Activated CD4-positive, alpha-beta T cell treated with anti-CD3 and anti-CD28 coated beads for 36 hours (primary cell): ENCODE measurements at regions not wholly inside any gene's neighbourhood (a gene's known extent, or its start where the extent isn't known, plus 50 kb on each side); places are given as distances from the start of the nearest gene placed in this dataset.

ENCODE experiments used
- ATAC-seq: fragments of 200-7000 bp; cut with Tn5 transposase; one replicate; pipeline ENCODE4 v1.10.0; 2021; ENCODE audit warnings: mild to moderate bottlenecking, moderate library complexity
- CTCF ChIA-PET: fragments of 350-600 bp; sonication (Branson Sonifier 250); formaldehyde crosslinking; loops from one replicate; lab custom pipeline; 2021; ENCODE audit warnings: antibody characterized with exemption; lab: Charles Lee
- POLR2A ChIA-PET: fragments of 350-600 bp; sonication (Branson Sonifier 250); formaldehyde crosslinking; loops from one replicate; lab custom pipeline; 2021; ENCODE audit warnings: antibody characterized with exemption, inconsistent platforms; lab: Charles Lee
- DNase-seq: peaks from one replicate; pipeline ENCODE4 v3.0.0-alpha.2; 2020
- H3K27ac Mint-ChIP-seq: one replicate; pipeline ENCODE4 v1.8.0; 2021; ENCODE audit warnings: mixed read lengths
- H3K27me3 Mint-ChIP-seq: one replicate; pipeline ENCODE4 v1.8.0; 2021; ENCODE audit warnings: mixed read lengths
- H3K36me3 Mint-ChIP-seq: one replicate; pipeline ENCODE4 v1.8.0; 2021; ENCODE audit warnings: low read depth, mixed read lengths
- H3K4me1 Mint-ChIP-seq: one replicate; pipeline ENCODE4 v1.8.0; 2021; ENCODE audit warnings: mixed read lengths
- H3K4me3 Mint-ChIP-seq: one replicate; pipeline ENCODE4 v1.8.0; 2021; ENCODE audit warnings: mild to moderate bottlenecking, moderate library complexity, mixed read lengths
- H3K9me3 Mint-ChIP-seq: one replicate; pipeline ENCODE4 v1.8.0; 2021; ENCODE audit warnings: low read depth, mixed read lengths
- intact Hi-C, 2 experiments: fragments of 100-400 bp; cut with DNase I in 1 of 2; cut with micrococcal nuclease in 1 of 2; formaldehyde crosslinking; loops; one replicate each; pipeline versions ENCODE4 v1.14.2 to v1.15.1; 2022 to 2024; cut with DNase I, micrococcal nuclease

GRCh38 chr22:44610071-44610470 is 91.9 kb upstream of the PRR5 start:
- ChIA-PET CTCF (no interaction called here), POLR2A (no interaction called here)
- Mint-ChIP-seq H3K27ac (no peak overlapping the region), H3K9me3 (peaks cover 16% of the 10 kb centered on the region), H3K36me3 (no peaks in the 10 kb centered on the region), H3K4me1 (no peaks in the 10 kb centered on the region), H3K4me3 (no peak overlapping the region), H3K27me3 (peaks cover 2% of the 10 kb centered on the region)
- ATAC-seq (no peak), DNase-seq (no peak)
- intact Hi-C loops: no loop called here

GRCh38 chr22:44609400-44609988 is 92.5 kb upstream of the PRR5 start:
- intact Hi-C loops: no loop called here
- H3K4me1 Mint-ChIP-seq: no peaks in the 10 kb centered on the region
- H3K4me3 Mint-ChIP-seq: no peak overlapping the region
- H3K36me3 Mint-ChIP-seq: no peaks in the 10 kb centered on the region
- ChIA-PET CTCF (no interaction called here), POLR2A (no interaction called here)
- no peak for DNase-seq
- H3K27ac Mint-ChIP-seq: no peak overlapping the region
- peaks cover 7% of the 10 kb centered on the region for H3K27me3 Mint-ChIP-seq
- ATAC-seq: no peak
- H3K9me3 Mint-ChIP-seq: peaks cover 10% of the 10 kb centered on the region

GRCh38 chr22:44608597-44609399 is 93.2 kb upstream of the PRR5 start:
- CTCF ChIA-PET: no interaction called here
- no peak overlapping the region for H3K27ac Mint-ChIP-seq

GRCh38 chr22:44606126-44606525 is 95.9 kb upstream of the PRR5 start:
- ChIA-PET CTCF (no interaction called here), POLR2A (no interaction called here)
- DNase-seq (no peak), ATAC-seq (no peak)
- no peaks in the 10 kb centered on the region for H3K36me3 Mint-ChIP-seq
- H3K27me3 Mint-ChIP-seq: peaks cover 11% of the 10 kb centered on the region
- H3K4me1 Mint-ChIP-seq: no peaks in the 10 kb centered on the region
- no peak overlapping the region for H3K4me3 Mint-ChIP-seq
- intact Hi-C loops: no loop called here
- no peak overlapping the region for H3K27ac Mint-ChIP-seq
- H3K9me3 Mint-ChIP-seq: peaks cover under 1% of the 10 kb centered on the region

More at GRCh38 chr22:44608597-44609399, 93.2 kb upstream of the PRR5 start:
- POLR2A ChIA-PET: no interaction called here
- peaks cover 8% of the 10 kb centered on the region for H3K27me3 Mint-ChIP-seq
- DNase-seq (no peak), ATAC-seq (no peak)
- no peaks in the 10 kb centered on the region for H3K36me3 Mint-ChIP-seq
- no peak overlapping the region for H3K4me3 Mint-ChIP-seq
- no peaks in the 10 kb centered on the region for H3K4me1 Mint-ChIP-seq
- H3K9me3 Mint-ChIP-seq: peaks cover 8% of the 10 kb centered on the region
- intact Hi-C loops: no loop called here

GRCh38 chr22:44605486-44605885 is 96.5 kb upstream of the PRR5 start:
- H3K27ac Mint-ChIP-seq: no peak overlapping the region
- CTCF ChIA-PET: interaction anchor here (0.7 kb wide), 1 partner anchor 1153 kb away, joined by 4 read pairs; no protein-coding TSS in a partner anchor
- no peaks in the 10 kb centered on the region for H3K4me1 Mint-ChIP-seq
- H3K27me3 Mint-ChIP-seq: peaks cover 11% of the 10 kb centered on the region
- intact Hi-C loops: no loop called here
- no peak overlapping the region for H3K4me3 Mint-ChIP-seq
- H3K36me3 Mint-ChIP-seq: no peaks in the 10 kb centered on the region
- DNase-seq: no peak
- no peak for ATAC-seq
- POLR2A ChIA-PET: no interaction called here
- H3K9me3 Mint-ChIP-seq: no peaks in the 10 kb centered on the region

- CTCF ChIA-PET: interaction anchor here (0.7 kb wide), 1 partner anchor 1153 kb away, joined by 4 read pairs; no protein-coding TSS in a partner anchor
- Mint-ChIP-seq H3K27me3 (peaks cover 11% of the 10 kb centered on the region), H3K27ac (no peak overlapping the region), H3K4me3 (no peak overlapping the region), H3K36me3 (no peaks in the 10 kb centered on the region), H3K9me3 (no peaks in the 10 kb centered on the region), H3K4me1 (no peaks in the 10 kb centered on the region)
- intact Hi-C loops: no loop called here
- DNase-seq (no peak), ATAC-seq (no peak)
- POLR2A ChIA-PET: no interaction called here
These were observed 97.0 kb upstream of the PRR5 start for GRCh38 chr22:44604991-44605390.

- no peak overlapping the region for H3K4me3 Mint-ChIP-seq
- H3K36me3 Mint-ChIP-seq: no peaks in the 10 kb centered on the region
- DNase-seq (no peak), ATAC-seq (no peak)
- no peaks in the 10 kb centered on the region for H3K9me3 Mint-ChIP-seq
- ChIA-PET POLR2A (no interaction called here), CTCF (no interaction called here)
- peaks cover 11% of the 10 kb centered on the region for H3K27me3 Mint-ChIP-seq
- H3K27ac Mint-ChIP-seq: no peak overlapping the region
- no peaks in the 10 kb centered on the region for H3K4me1 Mint-ChIP-seq
- intact Hi-C loops: no loop called here
These were observed 97.5 kb upstream of the PRR5 start for GRCh38 chr22:44604455-44604854.

GRCh38 chr22:44603767-44604166 is 98.2 kb upstream of the PRR5 start:
- DNase-seq: no peak
- H3K4me3 Mint-ChIP-seq: no peak overlapping the region
- CTCF ChIA-PET: no interaction called here
- no peaks in the 10 kb centered on the region for H3K9me3 Mint-ChIP-seq
- H3K36me3 Mint-ChIP-seq: no peaks in the 10 kb centered on the region
- intact Hi-C loops: no loop called here
- no peaks in the 10 kb centered on the region for H3K4me1 Mint-ChIP-seq
- H3K27ac Mint-ChIP-seq: no peak overlapping the region
- POLR2A ChIA-PET: no interaction called here
- no peak for ATAC-seq
- peaks cover 11% of the 10 kb centered on the region for H3K27me3 Mint-ChIP-seq

- no peaks in the 10 kb centered on the region for H3K36me3 Mint-ChIP-seq
- no peak for ATAC-seq
- H3K27ac Mint-ChIP-seq: no peak overlapping the region
- intact Hi-C loops: no loop called here
- ChIA-PET POLR2A (no interaction called here), CTCF (no interaction called here)
- peaks cover 8% of the 10 kb centered on the region for H3K27me3 Mint-ChIP-seq
- no peak for DNase-seq
- no peaks in the 10 kb centered on the region for H3K4me1 Mint-ChIP-seq
- no peak overlapping the region for H3K4me3 Mint-ChIP-seq
- H3K9me3 Mint-ChIP-seq: no peaks in the 10 kb centered on the region
These were observed 100.3 kb upstream of the PRR5 start for GRCh38 chr22:44601725-44602124.

- Mint-ChIP-seq H3K9me3 (no peaks in the 10 kb centered on the region), H3K4me3 (no peak overlapping the region), H3K36me3 (no peaks in the 10 kb centered on the region), H3K4me1 (no peaks in the 10 kb centered on the region), H3K27ac (no peak overlapping the region), H3K27me3 (peaks cover 8% of the 10 kb centered on the region)
- ChIA-PET POLR2A (no interaction called here), CTCF (interaction anchor here (0.6 kb wide), 1 partner anchor 27 kb away, joined by 3 read pairs; no protein-coding TSS in a partner anchor)
- intact Hi-C loops: no loop called here
- ATAC-seq (no peak), DNase-seq (no peak)
These were observed 100.8 kb upstream of the PRR5 start for GRCh38 chr22:44601189-44601588.

GRCh38 chr22:44600207-44600785 is 101.7 kb upstream of the PRR5 start:
- DNase-seq (no peak), ATAC-seq (no peak)
- ChIA-PET POLR2A (no interaction called here), CTCF (interaction anchor here (0.6 kb wide), 1 partner anchor 26 kb away, joined by 3 read pairs; no protein-coding TSS in a partner anchor)
- H3K9me3 Mint-ChIP-seq: no peaks in the 10 kb centered on the region
- H3K36me3 Mint-ChIP-seq: no peaks in the 10 kb centered on the region
- intact Hi-C loops: no loop called here
- H3K27me3 Mint-ChIP-seq: peaks cover 13% of the 10 kb centered on the region
- no peak overlapping the region for H3K4me3 Mint-ChIP-seq
- H3K27ac Mint-ChIP-seq: no peak overlapping the region
- peaks cover 3% of the 10 kb centered on the region for H3K4me1 Mint-ChIP-seq
